GM12864 (cell line): ENCODE measurements at regions not wholly inside any gene's neighbourhood (a gene's known extent, or its start where the extent isn't known, plus 50 kb on each side); places are given as distances from the start of the nearest gene placed in this dataset.
A peak's percentile ranks its signal among the peaks of the same experiment; 100 is the strongest.
"Not testable (repeated sequence)": the region's sequence is repeated elsewhere in the genome, so short reads cannot be mapped to it uniquely, and the experiment has no call there.

ENCODE experiments used
- DNase-seq: peaks from one replicate; pipeline ENCODE4 v3.0.0-alpha.2; 2011; ENCODE audit warnings: low read depth
- H3K4me3 ChIP-seq: 2 replicates; pipeline ENCODE4 v1.5.1; 2011; ENCODE audit warnings: mild to moderate bottlenecking, low read depth, low read length, control low read depth
- CTCF ChIP-seq: IDR thresholded peaks from 2 replicates; pipeline ENCODE4 v1.5.1; 2011; ENCODE audit warnings: low read depth, mild to moderate bottlenecking, moderate library complexity, low read length, control low read depth, inconsistent platforms; ENCODE audit errors: missing control alignments

DNA sequence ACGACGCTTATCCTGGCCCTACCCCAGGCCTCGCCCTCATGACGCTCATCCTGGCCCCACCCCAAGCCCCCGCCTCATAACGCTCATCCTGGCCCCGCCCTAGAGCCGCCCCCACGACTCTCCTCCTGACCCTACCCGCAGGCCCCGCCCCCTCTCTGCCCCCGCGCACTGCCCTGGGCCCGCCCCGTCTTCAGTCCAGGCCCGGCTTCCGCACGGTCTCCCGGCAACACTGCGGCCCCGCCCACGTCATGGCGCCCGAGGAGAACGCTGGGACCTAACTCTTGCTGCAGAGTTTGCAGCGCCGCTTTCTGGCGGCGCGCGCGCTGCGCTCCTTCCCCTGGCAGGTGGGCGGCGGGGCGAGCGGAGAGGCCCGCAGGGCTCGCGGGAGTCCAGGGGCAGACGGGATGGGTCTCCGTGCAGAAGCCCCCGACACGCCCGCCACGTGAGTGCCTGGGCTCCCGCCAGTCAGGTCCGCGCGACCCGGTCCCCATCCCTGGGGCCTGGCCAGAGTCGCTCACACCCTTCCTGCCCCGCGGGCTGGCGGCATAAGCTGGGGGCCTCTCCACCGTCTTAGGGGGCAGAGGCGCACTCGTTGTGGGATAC, 52.5 kb upstream of the ROPN1B start:
- peak overlapping the region; percentile 86 for H3K4me3 ChIP-seq
- peak; percentile 29 for TF ChIP-seq CTCF
- DNase-seq, result peak; percentile 65

DNA sequence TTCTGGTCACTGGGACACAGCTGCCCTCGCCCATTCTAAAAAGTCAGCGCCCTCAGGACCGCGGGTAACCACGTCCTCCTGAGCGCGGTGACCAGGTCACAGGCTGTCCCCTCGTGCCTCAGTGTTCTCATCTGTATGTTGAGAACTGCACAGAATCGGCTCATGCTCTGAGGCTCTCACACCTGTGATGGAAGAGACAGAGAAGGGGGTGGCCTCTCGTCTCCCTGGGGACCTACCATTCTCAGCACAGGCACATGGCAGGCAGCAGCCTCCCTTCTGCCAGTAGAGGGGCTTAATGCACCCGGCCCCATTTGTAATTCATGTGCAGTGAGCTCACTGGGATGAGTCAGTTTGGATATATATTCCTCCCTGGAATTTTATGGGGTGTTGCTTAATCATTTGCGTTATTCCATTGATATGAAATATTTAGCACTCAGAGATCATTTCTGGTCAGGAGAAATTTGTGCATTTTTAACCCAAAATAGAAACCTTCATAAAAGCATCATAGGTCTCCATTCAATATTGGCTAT, 51.9 kb upstream of the ROPN1B start:
- not testable (repeated sequence) for DNase-seq
- H3K4me3 ChIP-seq, result peak overlapping the region; percentile 86

DNA sequence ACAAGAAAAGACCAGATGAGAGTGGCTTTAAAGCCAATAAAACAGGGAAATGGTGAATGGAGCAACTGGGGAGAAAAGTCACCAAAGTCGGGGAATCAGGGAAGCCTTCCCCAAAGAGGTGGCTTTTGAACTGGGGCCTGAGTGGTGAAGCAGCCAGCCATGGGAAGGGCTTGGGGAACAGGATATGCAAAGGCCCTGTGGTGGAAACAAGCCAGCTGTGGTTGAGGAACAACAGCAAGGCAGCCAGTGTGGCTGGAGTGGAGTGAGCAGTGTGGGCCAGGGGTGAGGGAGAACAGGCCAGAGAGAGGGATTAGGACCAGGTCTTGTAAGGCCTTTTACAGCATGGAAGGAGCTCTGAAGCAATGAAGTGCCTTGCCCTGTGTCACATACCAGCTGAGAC, 51.0 kb upstream of the ROPN1B start:
- not testable (repeated sequence) for DNase-seq, H3K4me3 ChIP-seq

DNA sequence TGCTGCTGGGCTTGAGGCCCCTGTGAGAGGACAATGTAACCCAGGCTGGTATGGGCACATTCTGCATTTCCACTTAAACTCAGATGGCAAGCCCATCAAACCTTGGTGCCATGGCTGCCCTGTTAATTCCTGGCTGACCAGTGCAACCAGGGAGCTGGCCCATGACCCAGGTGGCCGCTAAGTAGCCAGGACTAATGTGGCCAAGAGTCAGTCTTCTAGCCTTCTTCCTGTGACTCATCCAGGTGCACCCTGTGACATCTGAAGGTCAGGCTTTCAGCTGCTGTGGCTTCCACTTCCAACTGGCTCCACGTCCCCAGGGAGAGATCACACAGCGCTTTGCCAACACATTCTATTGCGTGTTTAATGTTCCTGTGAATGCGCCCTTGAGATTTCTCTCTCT, 50.5 kb upstream of the ROPN1B start:
- not testable (repeated sequence) for H3K4me3 ChIP-seq, DNase-seq

GRCh38 chr3:125918866-125919265, 50.1 kb upstream of the ROPN1B start:
- H3K4me3 ChIP-seq, DNase-seq: not testable (repeated sequence)
